T-cell (primary cell): ENCODE measurements at regions not wholly inside any gene's neighbourhood (a gene's known extent, or its start where the extent isn't known, plus 50 kb on each side); places are given as distances from the start of the nearest gene placed in this dataset.

Experiments used
- ATAC-seq, 4 experiments: fragments of 200-7000 bp in 3 of 4; fragments of 150-1000 bp in 1 of 4; cut with Tn5 transposase; replicated peaks in 1 of 4; 1 replicate in 3 of 4; 2 replicates in 1 of 4; pipeline ENCODE4 v1.10.0; 2021; ENCODE audit warnings: moderate library complexity in 3 of 4, mild to moderate bottlenecking in 2 of 4, moderate number of reproducible peaks in 1 of 4
- CTCF ChIA-PET, 2 donors: fragments of 300-600 bp; sonication (Branson Sonifier 250); formaldehyde crosslinking; loops; one replicate each; lab custom pipeline; 2022; ENCODE audit warnings: antibody characterized with exemption in 2 of 2; lab: Charles Lee
- POLR2A ChIA-PET, 2 donors: fragments of 300-600 bp; sonication (Branson Sonifier 250); formaldehyde crosslinking; loops; one replicate each; lab custom pipeline; 2022; ENCODE audit warnings: antibody characterized with exemption in 2 of 2; lab: Charles Lee
- DNase-seq, 35 experiments: peaks; one replicate each; pipeline versions ENCODE4 v3.0.0 to v3.0.0-alpha.2; 2013 to 2023
- H3K27ac ChIP-seq: one replicate; pipeline ENCODE4 v1.5.1; 2013; ENCODE audit warnings: low read length
- H3K27me3 ChIP-seq, 2 experiments: replicated peaks in 1 of 2; 1 replicate in 1 of 2; 2 replicates in 1 of 2; pipeline versions ENCODE4 v1.6.1 to v1.7.0; 2013; ENCODE audit warnings: low read length in 1 of 2, mixed read lengths in 1 of 2; ENCODE audit not compliant: control insufficient read depth in 2 of 2, insufficient read depth in 2 of 2; ENCODE audit errors: extremely low read depth in 1 of 2
- H3K36me3 ChIP-seq, 2 donors: 1 replicate in 1 of 2; 2 replicates in 1 of 2; pipeline versions ENCODE4 v1.6.1 to v1.7.0; 2013; ENCODE audit warnings: low read length in 1 of 2; ENCODE audit not compliant: control insufficient read depth in 2 of 2, insufficient read depth in 1 of 2; ENCODE audit errors: extremely low read depth in 1 of 2
- H3K4me1 ChIP-seq, 2 experiments: 1 replicate in 1 of 2; 2 replicates in 1 of 2; pipeline versions ENCODE4 v1.6.1 to v1.7.0; 2013; ENCODE audit warnings: low read length in 2 of 2, mixed read lengths in 1 of 2; ENCODE audit not compliant: insufficient read depth in 2 of 2, control insufficient read depth in 1 of 2; ENCODE audit errors: extremely low read depth in 1 of 2
- H3K4me3 ChIP-seq, 2 donors: 1 replicate in 1 of 2; 2 replicates in 1 of 2; pipeline versions ENCODE4 v1.5.1 to v1.7.0; 2013; ENCODE audit warnings: mild to moderate bottlenecking in 2 of 2, low read length in 1 of 2, moderate library complexity in 1 of 2; ENCODE audit not compliant: control insufficient read depth in 1 of 2; ENCODE audit errors: extremely low read depth in 1 of 2
- H3K9me3 ChIP-seq: 2 replicates; pipeline ENCODE4 v1.7.0; 2013
- H3K27ac Mint-ChIP-seq, 2 donors: one replicate each; pipeline ENCODE4 v1.8.0; 2020 to 2021; ENCODE audit warnings: mild to moderate bottlenecking in 2 of 2, mixed read lengths in 2 of 2
- H3K27me3 Mint-ChIP-seq, 2 donors: one replicate each; pipeline ENCODE4 v1.8.0; 2021 to 2022; ENCODE audit warnings: mixed read lengths in 2 of 2
- H3K36me3 Mint-ChIP-seq: one replicate; pipeline ENCODE4 v1.8.0; 2021; ENCODE audit warnings: mixed read lengths
- H3K4me1 Mint-ChIP-seq, 3 donors: one replicate each; pipeline ENCODE4 v1.8.0; 2020 to 2022; ENCODE audit warnings: mixed read lengths in 3 of 3, mild to moderate bottlenecking in 1 of 3
- H3K4me3 Mint-ChIP-seq, 3 donors: one replicate each; pipeline ENCODE4 v1.8.0; 2020 to 2022; ENCODE audit warnings: mild to moderate bottlenecking in 3 of 3, mixed read lengths in 3 of 3, moderate library complexity in 3 of 3
- H3K9me3 Mint-ChIP-seq, 3 donors: one replicate each; pipeline ENCODE4 v1.8.0; 2020 to 2022; ENCODE audit warnings: mixed read lengths in 3 of 3
- WGBS: methylation state at CpG from one replicate; pipeline ENCODE4 v1.1.5; 2013; ENCODE audit warnings: missing lambda C conversion rate; ENCODE audit not compliant: insufficient coverage; 5-methylcytosine and 5-hydroxymethylcytosine counted together

GRCh38 chr3:29186131-29186599 is 94.7 kb upstream of the RBMS3 start:
- WGBS, result 50% methylated on average over 1 of the region's 1 CpG
- POLR2A ChIA-PET, result no interaction called here

GRCh38 chr3:29186982-29187725 is 93.7 kb upstream of the RBMS3 start:
- POLR2A ChIA-PET, result no interaction called here
- Histone ChIP-seq H3K4me3 (no peak overlapping the region), H3K9me3 (no peaks in the 10 kb centered on the region), H3K4me1 (no peaks in the 10 kb centered on the region), H3K36me3 (no peaks in the 10 kb centered on the region), H3K27me3 (no peaks in the 10 kb centered on the region), H3K27ac (no peak overlapping the region)
- no peak overlapping the region for H3K4me3 Mint-ChIP-seq
- CTCF ChIA-PET, result no interaction called here
- no peaks in the 10 kb centered on the region for H3K27me3 Mint-ChIP-seq
- no peaks in the 10 kb centered on the region for H3K36me3 Mint-ChIP-seq
- H3K27ac Mint-ChIP-seq, result no peak overlapping the region
- no peak for DNase-seq
- H3K4me1 Mint-ChIP-seq, result peaks cover 0 to 4% (median 0%) of the 10 kb centered on the region in 3 donors
- H3K9me3 Mint-ChIP-seq, result peaks cover 5 to 16% (median 7%) of the 10 kb centered on the region in 3 donors
- no peak for ATAC-seq
- WGBS, result no CpG with 5 or more reads among the region's 3 CpGs

More at GRCh38 chr3:29186131-29186599, 94.7 kb upstream of the RBMS3 start:
- Histone ChIP-seq H3K9me3 (no peaks in the 10 kb centered on the region), H3K27me3 (no peaks in the 10 kb centered on the region), H3K4me1 (no peaks in the 10 kb centered on the region), H3K27ac (no peak overlapping the region), H3K4me3 (no peak overlapping the region), H3K36me3 (no peaks in the 10 kb centered on the region)
- Mint-ChIP-seq H3K27me3 (no peaks in the 10 kb centered on the region), H3K4me1 (peaks cover 0 to 4% (median 0%) of the 10 kb centered on the region in 3 donors), H3K4me3 (no peak overlapping the region), H3K36me3 (no peaks in the 10 kb centered on the region), H3K9me3 (peaks cover 2 to 7% (median 2%) of the 10 kb centered on the region in 3 donors), H3K27ac (no peak overlapping the region)
- DNase-seq (no peak), ATAC-seq (no peak)
- CTCF ChIA-PET, result no interaction called here

- Histone ChIP-seq H3K36me3 (no peaks in the 10 kb centered on the region), H3K4me1 (no peaks in the 10 kb centered on the region), H3K27me3 (no peaks in the 10 kb centered on the region), H3K4me3 (no peak overlapping the region), H3K27ac (no peak overlapping the region), H3K9me3 (no peaks in the 10 kb centered on the region)
- ATAC-seq (no peak), DNase-seq (no peak)
- H3K36me3 Mint-ChIP-seq, result no peaks in the 10 kb centered on the region
- ChIA-PET CTCF (no interaction called here), POLR2A (no interaction called here)
- H3K9me3 Mint-ChIP-seq, result peaks cover 8 to 26% (median 10%) of the 10 kb centered on the region in 3 donors
- H3K4me3 Mint-ChIP-seq, result no peak overlapping the region
- H3K4me1 Mint-ChIP-seq, result no peaks in the 10 kb centered on the region
- no peaks in the 10 kb centered on the region for H3K27me3 Mint-ChIP-seq
- H3K27ac Mint-ChIP-seq, result no peak overlapping the region
Observed at GRCh38 chr3:29189328-29189727, 91.5 kb upstream of the RBMS3 start.

- Mint-ChIP-seq H3K27me3 (no peaks in the 10 kb centered on the region), H3K4me1 (no peaks in the 10 kb centered on the region), H3K9me3 (peaks cover 17 to 30% (median 17%) of the 10 kb centered on the region in 3 donors), H3K27ac (no peak overlapping the region), H3K4me3 (no peak overlapping the region), H3K36me3 (no peaks in the 10 kb centered on the region)
- ChIA-PET CTCF (no interaction called here), POLR2A (interaction anchor here in 1 of 2 donors (0.7 kb wide), 1 partner anchor 1229 kb away, joined by 3 read pairs; no protein-coding TSS in a partner anchor)
- no peak overlapping the region for H3K27ac ChIP-seq
- no peak for ATAC-seq
- H3K4me1 ChIP-seq, result no peaks in the 10 kb centered on the region
- H3K27me3 ChIP-seq, result peaks cover 0 to 3% of the 10 kb centered on the region in 2 experiments
- no peaks in the 10 kb centered on the region for H3K36me3 ChIP-seq
- WGBS, result no CpG with 5 or more reads among the region's 1 CpG
- H3K4me3 ChIP-seq, result no peak overlapping the region
- no peak for DNase-seq
- H3K9me3 ChIP-seq, result no peaks in the 10 kb centered on the region
Observed at GRCh38 chr3:29194139-29194538, 86.7 kb upstream of the RBMS3 start.

- no peak overlapping the region for H3K27ac Mint-ChIP-seq
- no peak overlapping the region for H3K4me3 Mint-ChIP-seq
- ATAC-seq (no peak), DNase-seq (no peak)
- H3K9me3 Mint-ChIP-seq, result peaks cover 17 to 30% (median 17%) of the 10 kb centered on the region in 3 donors
- POLR2A ChIA-PET, result no interaction called here
- no peaks in the 10 kb centered on the region for H3K36me3 ChIP-seq
- no peak overlapping the region for H3K27ac ChIP-seq
- CTCF ChIA-PET, result no interaction called here
- H3K27me3 Mint-ChIP-seq, result no peaks in the 10 kb centered on the region
- WGBS, result 59% methylated on average over 3 of the region's 3 CpGs
- H3K36me3 Mint-ChIP-seq, result no peaks in the 10 kb centered on the region
- no peak overlapping the region for H3K4me3 ChIP-seq
- H3K4me1 ChIP-seq, result no peaks in the 10 kb centered on the region
- peaks cover 0 to 3% of the 10 kb centered on the region in 2 experiments for H3K27me3 ChIP-seq
- H3K9me3 ChIP-seq, result no peaks in the 10 kb centered on the region
- no peaks in the 10 kb centered on the region for H3K4me1 Mint-ChIP-seq
Observed at GRCh38 chr3:29195056-29195455, 85.8 kb upstream of the RBMS3 start.

- no peak for ATAC-seq
- ChIA-PET POLR2A (interaction anchor here in 1 of 2 donors (0.7 kb wide), 1 partner anchor 9 kb away, joined by 5 read pairs; no protein-coding TSS in a partner anchor), CTCF (interaction anchor here in 1 of 2 donors (0.6 kb wide), 2 partner anchors 29 to 122 kb away, joined by 3 to 4 read pairs; no protein-coding TSS in a partner anchor)
- H3K27me3 Mint-ChIP-seq, result no peaks in the 10 kb centered on the region
- no peaks in the 10 kb centered on the region for H3K9me3 ChIP-seq
- H3K4me3 Mint-ChIP-seq, result no peak overlapping the region
- no peak overlapping the region for H3K27ac ChIP-seq
- no peak overlapping the region for H3K27ac Mint-ChIP-seq
- WGBS, result no CpG with 5 or more reads among the region's 1 CpG
- H3K4me3 ChIP-seq, result no peak overlapping the region
- no peaks in the 10 kb centered on the region for H3K4me1 Mint-ChIP-seq
- no peaks in the 10 kb centered on the region for H3K36me3 ChIP-seq
- no peak for DNase-seq
- H3K4me1 ChIP-seq, result no peaks in the 10 kb centered on the region
- H3K27me3 ChIP-seq, result no peaks in the 10 kb centered on the region
- no peaks in the 10 kb centered on the region for H3K9me3 Mint-ChIP-seq
- H3K36me3 Mint-ChIP-seq, result no peaks in the 10 kb centered on the region
Observed at GRCh38 chr3:29201604-29202003, 79.3 kb upstream of the RBMS3 start.
